ENCODE measurements at regions not wholly inside any gene's neighbourhood (a gene's known extent, or its start where the extent isn't known, plus 50 kb on each side); places are given as distances from the start of the nearest gene placed in this dataset.

DNA sequence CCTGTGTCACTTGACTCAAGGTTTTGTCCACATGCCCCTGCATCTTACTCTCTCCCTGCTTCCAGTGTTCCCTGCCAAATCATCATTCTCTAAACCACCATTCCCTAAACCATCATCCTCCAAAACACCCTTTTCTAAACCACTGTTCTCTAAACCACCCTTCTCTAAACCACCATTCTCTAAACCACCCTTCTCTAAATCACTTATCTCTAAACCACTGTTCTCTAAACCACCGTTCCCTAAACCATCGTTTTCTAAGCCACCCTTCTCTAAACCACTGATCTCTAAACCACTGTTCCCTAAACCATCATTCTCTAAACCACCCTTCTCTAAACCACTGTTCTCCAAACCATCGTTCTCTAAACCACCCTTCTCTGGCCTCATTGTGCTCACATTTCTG is 142.1 kb downstream of the CXCL12 start:
- DNase-seq (ENCODE audit: low spot score), result no peak

DNA sequence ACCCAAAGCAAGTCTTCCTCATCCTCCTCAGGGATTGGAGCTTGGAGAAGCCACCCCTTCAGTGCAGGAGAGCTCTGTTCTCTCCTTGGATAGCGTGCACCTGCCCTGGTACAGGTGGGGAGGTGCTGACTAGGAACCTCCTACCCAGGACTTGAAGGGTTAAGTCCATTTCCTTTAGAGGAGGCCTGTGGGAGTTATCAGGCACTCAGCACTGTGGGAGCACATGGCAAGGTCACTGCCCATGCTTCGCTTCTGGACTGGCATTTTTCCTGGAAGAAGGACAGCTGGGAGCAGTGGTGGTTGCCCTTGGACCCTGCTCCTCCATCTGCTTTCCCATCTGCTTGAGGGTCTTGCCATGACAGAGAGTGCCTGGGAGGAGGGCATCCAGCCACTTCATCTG is 142.8 kb downstream of the CXCL12 start:
- no peak for DNase-seq (ENCODE audit: low spot score)

DNA sequence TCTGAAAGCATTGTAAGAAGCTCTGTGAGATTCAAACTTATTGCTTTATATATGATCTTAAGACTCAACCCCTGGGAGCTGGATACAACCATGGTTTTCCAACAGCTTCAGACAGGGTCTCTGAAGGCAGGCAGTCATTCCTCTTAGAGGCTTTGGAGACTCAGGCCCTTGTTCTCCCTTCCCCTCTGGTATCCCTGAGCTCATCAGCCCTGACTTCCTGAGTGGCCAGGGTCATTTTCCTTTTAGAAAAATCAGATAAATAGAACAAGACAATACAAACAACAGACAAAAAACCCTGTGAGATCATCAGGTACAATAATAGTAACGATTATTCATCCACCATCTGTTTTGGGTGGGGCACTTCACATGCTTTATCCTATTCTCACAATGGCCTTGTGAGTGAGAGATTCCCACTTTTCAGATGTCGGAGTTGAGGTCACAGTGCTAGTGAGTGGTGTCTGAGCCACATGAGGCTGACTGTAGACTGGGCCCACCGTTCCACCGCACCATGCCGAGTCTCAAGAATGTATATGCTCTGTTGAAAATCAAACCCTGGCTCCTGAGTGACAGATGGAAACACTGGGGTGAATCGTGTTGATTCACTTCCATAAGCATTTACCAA is 144.2 kb downstream of the CXCL12 start:
- DNase-seq (ENCODE audit: low spot score), result no peak

DNA sequence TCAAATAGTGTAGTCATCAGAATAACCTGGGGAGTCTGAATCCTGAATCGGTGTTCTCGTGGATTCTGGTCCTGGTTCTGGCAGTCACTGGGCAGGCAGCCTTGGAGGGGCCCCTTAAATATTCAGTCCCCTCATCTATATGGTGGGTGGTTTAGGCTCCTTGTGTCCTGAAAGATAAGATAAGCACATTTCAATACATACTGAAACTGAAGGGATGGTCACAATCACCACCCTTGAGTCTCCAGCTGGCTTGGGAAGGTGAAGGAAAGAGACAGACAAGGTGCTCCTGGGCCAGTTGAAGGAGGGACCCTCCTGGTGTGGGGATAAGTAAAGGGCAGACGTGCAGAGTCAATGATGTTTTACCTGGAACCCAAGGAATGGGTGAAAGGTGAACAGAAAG is 146.7 kb downstream of the CXCL12 start:
- no peak for DNase-seq (ENCODE audit: low spot score)

DNA sequence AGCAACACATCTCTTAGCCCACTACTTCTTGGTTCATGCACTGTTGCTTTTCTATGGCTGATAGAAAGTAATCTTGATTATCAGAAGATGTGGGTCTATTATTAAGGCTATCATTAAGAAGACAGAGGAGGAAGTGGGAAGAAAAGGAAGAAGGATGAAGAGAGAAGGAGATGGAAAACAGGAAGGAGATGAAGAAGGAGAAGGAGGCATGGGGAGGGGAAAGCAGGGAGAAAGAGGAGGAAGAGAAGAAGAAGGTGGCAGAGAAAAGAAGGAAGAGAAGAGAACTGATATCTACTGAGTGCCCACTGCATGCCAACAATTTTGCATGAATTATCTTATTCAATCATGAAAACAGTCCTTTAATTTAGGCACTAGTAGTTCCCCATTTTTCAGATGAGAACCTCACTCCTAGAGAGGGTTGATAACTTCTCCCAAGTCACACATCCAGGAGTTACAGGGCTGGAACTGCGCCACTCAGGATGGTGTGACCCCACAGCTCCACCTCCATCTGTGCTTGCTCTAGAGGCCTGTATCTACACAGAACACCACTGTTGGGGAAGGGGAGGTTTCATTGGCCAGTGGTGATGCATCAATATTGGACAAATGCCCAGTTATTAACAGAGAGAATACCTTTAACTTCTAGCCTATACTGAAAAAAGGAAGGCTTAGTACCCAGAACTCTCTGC is 147.4 kb downstream of the CXCL12 start:
- no peak for DNase-seq (ENCODE audit: low spot score)

DNA sequence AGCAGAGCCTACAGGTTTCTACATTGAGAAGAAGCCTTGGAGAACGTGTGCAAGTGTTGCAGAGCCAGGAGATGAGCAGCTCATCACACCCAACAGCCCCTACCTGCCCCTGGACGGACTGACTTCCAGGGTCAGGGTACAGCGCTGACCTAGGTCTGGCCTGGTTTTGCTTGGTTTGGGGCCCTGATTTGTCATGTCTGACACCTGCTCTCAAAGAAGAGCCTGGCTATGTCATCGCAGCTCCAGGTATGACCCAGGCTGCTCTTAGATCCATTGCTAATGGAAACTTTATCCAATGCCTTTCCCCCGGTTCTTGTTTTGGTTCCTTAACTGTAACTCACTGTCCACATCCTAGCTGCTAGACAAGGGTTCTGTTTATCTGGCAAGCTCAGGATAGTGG is 149.5 kb downstream of the CXCL12 start:
- DNase-seq (ENCODE audit: low spot score), result no peak

DNA sequence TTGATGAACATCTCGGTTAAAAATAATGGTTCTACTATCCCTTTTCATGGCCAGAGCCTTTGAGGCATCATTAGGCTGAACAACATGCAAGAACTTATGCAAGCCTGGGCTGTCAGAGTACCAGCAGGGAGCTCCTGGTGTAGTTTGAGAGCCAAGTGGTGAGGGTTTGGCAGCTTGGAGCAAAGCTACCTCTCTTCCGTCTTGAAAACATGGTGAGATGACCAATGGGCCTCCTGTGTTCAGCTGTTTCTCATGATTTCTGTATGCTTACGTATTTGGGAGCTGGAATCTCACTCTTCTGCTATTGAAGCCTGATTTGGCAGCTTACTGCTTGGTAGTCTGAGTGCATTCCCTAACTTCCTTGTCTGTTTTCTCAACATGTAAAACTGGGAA is 150.4 kb downstream of the CXCL12 start:
- no peak for DNase-seq (ENCODE audit: low spot score)

DNA sequence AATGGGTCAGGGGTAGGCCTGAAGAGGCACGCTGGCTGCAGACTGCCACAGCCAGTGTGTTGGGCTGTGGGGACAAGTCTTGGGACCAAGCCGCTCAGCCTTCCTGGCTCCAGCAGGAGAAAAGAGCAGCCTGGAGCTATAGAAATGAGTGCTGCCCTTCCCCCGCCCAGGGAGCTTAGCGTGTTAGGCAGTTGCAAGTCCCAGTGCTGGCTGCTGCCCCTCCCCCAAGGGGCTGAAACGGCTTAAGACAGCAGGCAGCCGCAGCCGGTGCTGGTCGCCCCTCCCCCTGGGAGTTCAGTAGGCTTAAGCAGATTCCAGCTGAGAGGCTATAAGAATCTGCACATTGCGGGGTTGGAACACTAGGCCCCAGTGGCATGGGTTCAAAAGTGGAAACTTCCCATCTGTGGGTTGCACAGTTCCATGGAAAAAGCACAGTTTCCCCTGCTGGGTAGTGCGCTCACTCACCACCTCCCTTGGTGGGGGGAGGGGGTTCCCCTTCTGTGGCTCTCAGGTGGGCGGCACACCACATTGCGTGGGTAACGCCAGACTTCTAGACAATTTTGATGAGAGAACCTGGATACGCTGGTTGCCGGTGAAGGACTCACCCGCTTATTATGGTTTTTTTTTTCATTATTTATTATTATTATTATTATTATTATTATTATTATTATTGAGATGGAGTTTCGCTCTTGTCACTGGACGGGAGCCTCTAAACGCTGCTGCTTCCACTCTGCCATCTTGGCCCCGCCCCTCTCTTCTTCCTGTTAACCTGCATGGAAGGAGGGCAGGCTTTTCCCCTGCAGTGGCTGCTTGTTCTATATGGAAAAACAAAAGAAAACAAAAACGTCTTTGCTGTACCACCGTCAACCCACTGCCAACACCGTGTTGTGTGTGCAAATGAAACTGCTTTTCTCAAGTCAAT is 151.1 kb downstream of the CXCL12 start:
- DNase-seq (ENCODE audit: low spot score), result no peak

DNA sequence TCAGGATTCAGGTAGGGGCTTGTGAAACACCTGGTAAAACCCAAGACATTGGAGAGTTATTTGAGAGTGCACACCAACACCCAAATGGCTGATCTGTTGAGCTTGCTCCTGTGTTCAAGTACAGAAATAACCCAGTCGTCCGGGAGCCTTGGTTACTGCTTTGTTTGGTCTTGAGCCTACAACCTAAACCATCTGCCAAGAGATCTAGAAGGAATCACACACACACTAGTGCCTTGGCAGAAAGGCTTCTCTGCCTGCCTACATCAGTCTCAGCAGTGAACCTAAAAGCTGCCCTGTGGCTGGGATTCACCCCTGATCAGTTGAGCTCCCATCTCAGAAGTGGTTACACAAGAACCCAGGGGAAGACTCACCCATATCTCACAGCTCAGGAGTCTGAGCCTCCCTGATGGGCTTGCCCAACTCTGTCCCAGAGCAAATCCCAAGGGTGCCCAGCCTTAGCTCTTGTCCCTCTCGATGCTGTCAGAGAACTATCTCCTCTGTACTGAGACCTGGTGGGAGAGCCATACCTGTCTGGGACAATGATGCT is 167.6 kb downstream of the CXCL12 start:
- no peak for DNase-seq (ENCODE audit: low spot score)

DNA sequence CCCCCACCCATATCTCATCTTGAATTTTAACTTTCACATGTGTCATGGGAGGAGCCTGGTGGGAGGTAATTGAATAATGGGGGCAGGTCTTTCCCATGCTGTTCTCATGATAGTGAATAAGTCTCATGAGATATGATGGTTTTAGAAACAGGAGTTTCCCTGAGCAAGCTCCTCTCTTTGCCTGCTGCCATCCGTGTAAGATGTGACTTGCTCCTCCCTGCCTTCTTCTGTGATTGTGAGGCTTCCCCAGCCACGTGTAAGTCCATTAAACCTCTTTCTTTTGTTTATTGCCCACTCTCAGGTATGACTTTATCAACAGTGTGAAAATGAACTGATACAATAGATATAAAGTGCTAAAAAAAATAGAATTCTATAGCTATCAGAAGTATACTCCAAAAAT is 168.8 kb downstream of the CXCL12 start:
- no peak for DNase-seq (ENCODE audit: low spot score)

DNA sequence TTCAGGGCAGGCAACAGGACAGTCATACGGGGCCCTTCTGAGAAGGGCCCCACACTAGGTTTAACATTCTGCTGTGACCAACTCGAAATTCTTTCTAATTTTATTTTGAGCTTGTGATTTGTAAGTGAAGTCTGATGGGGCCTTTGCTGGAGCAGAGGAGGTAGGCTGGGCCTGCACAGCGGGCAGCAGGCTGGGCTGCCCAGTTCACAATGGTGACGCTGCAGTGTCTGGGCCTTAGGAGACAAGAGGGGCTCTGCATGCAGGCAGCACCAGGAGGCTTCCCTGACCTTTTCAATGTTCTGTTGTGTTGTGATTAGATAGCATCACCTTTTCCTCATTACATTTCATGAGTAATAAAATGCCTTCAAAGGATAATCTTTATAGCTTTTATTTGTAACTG is 175.1 kb downstream of the CXCL12 start:
- no peak for DNase-seq (ENCODE audit: low spot score)

DNA sequence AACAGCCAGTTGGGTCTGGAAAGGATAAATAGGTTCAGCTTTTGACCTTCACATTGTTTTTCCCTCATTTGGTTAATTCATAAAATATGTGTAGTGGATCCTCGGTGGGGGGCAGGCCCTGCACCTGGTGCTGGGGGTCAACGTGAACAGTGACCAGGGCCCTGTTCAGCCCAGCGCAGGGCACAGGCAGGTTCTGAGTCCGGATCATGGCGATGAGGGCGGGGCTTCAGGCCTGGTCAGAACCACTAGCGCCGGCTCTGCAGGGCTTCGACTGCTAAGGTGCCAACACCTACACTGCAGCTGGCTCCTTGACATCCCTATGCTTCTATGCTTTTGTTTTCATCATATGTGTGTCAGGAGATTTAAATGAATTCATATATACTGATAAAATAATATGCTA is 177.7 kb downstream of the CXCL12 start:
- DNase-seq (ENCODE audit: low spot score), result no peak

DNA sequence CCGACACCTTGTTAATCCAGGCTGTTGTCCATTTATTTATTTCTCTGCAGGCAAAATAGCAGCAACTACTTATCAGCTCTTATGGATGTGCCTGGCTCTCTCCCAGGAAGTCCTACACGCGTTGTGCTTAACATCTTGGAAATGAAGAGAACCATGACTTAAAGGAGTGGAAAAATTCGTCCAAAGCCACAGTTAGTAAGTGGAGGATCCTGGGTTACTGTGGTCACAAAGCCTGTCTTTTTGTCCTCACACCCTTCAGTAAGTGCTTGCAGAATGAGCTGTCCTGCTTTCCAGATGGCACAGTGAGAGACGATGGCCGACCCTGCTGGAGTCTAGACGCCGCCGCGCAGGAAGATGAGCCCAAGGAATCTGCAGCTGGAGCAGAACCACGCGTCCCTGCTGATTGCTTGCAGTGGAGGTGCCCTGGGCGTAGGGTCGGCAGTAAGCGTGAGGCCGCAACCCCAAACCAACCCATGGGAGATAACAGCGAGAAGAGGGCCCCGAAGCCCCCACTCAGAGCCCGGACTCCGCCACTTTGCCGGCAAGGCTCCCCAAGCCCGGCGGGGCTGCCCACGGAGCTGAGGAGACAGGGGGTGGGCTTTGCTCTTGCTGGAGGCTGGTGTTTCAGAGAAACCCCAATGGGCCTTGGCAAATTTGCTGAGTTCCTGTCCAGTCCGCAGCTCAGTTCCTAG is 178.6 kb downstream of the CXCL12 start:
- no peak for DNase-seq (ENCODE audit: low spot score)

DNA sequence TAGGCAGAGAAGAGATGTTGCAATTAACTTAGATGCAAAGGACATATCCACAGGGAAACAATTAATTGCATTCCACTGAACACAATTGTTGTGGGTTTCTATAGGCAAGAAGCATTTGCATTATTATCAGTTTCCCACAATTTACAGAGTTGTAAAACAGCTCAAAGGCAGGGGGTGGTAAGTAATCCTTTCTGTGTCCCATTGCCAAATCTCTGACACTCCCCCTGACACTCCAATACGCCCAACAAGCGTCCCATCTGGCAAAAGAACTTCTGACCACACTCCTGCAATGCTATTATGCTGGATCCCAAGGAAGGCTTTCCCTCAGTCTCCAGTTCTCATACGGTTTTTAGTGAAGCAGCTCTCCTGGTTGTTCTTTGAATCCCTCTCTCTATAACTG is 179.8 kb downstream of the CXCL12 start:
- no peak for DNase-seq (ENCODE audit: low spot score)

DNA sequence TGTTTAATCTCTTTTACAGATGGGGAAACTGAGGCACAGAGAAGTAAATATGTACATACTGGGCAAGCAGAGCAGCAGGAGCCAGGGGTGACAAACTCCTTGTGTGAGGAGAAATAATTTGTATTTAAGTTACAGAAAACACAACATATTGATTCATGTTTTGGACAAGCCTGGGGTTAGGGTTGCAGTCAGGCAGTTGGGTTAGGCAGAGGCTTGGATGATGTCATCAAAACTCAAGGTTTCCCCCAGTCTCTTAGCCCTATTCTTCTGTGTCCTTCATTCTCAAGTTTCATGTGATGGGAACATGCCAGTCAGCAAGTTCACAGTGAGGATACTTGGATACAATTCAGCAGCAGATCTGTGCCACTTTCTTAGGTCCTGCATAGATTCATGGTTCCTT is 181.4 kb downstream of the CXCL12 start:
- DNase-seq (ENCODE audit: low spot score), result no peak

DNA sequence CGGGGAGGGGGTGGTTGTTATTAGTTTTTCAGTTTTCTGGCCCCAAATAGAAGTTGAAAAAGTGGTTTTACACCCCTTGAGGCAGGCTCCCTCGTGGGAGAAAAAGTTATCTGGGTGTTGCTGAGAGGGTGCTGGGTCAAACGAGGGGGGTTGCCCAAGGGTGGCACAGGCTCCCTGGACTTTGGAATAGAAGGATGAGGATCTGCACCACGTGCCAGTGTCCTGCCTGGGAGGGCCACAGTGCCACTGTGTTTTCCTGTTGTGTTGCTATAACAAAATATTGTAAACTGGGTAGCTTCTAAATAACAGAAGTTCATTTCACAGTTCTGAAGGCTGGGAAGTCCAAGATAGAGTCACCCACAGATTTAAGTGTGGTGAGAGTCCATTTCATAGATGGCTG is 181.9 kb downstream of the CXCL12 start:
- no peak for DNase-seq (ENCODE audit: low spot score)

DNA sequence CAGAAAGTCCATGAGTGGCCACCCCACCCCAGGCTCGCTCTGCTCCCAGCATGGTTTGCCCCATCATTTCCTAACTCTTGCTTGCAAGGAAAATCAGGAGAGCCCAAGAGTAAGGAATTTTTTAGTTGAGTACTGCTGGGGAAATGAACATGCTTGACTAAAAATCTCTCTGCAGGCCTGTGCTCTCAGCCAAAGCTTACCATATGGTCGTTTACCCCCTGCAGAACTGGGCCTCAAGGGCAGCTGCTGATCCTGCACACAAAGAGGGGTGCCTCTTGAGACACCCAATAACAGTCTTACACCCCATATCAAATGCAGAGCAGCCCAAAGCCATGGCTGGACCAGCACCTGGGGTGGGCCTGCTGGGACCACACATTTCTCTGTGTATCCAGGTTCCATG is 183.2 kb downstream of the CXCL12 start:
- no peak for DNase-seq (ENCODE audit: low spot score)

DNA sequence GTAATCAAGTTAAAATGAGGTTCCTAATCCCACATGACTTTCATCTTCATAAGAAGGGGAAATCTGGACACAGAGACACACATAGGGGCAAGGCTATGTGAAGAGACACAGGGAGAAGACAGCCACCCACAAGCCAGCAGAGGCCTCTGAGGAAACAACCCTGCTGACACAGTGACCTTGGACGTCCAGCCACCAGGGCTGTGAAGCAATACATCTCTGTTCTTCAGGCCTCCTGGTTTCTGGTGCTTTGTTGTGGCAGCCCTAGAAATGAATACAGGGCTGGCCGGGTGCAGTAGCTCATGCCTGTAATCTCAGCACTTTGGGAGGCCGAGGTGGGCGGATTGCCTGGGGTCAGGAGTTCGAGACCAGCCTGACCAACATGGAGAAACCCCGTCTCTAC is 183.9 kb downstream of the CXCL12 start:
- no peak for DNase-seq (ENCODE audit: low spot score)

DNA sequence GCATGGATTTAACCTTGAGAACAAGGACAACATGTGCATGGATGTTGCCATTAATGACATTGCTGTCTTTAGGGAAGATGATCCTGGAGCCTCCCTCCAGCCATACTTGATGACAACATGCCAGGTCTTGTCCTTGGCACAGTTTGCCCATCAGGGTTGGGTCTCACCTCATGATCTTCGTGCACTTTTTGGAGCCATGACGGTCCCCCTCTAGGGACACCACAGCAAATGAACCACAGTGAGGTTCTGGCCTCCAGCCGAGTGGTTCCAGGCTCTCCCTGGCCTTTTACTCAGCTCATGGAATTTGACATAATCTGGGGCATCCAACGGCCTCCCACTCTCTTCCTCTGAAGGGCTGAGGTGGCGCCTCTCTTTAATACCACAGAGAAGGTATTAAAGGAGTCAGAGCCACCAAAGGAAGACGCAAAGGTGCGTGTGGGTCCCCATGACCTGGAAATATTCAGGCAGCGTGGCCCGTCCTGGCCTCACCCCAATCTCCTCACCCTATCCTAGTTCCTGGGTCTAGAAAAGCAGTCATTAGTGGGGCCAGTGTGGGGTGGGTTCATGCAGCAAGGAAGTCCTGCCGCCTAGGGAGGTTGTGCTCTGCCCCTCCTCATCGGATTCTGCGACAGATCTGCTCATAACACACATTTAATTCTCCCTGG is 184.8 kb downstream of the CXCL12 start:
- no peak for DNase-seq (ENCODE audit: low spot score)

DNA sequence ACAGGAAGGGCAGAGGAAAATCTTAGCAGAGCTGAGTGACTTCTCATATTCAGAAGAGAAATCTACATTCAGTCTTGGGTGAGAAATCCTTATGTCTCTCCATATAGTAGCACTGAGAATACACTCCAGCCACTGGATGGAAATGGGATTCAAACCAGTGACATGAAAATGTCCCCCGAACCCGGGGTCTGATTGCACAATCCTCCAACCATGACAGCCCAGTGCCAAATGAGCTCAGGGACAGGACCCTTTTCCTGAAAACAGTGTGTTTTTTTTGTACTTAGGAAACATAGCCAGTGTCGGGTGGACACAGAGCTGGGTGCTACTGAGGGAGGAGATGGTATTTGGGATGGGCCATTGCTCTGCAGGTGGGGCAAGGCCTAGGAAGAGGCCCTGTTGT is 185.6 kb downstream of the CXCL12 start:
- DNase-seq (ENCODE audit: low spot score), result no peak

DNA sequence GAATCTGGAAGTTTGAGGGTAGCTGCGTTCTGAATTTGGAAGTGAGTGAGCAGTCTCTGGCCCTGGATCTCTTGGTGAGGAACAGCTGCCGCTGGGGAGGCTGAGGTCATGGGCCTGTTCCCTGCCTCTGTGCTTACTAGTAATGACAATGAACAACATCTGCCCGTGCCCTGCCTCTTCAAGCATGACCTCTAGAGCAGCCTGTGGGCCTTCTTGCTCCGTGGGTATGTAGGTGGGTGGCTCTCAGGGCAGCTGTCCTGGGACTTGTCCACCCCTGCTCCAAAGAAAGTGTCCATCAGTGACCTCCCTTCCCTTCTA is 186.2 kb downstream of the CXCL12 start:
- no peak for DNase-seq (ENCODE audit: low spot score)
